GM12878 (cell line): ENCODE measurements at regions not wholly inside any gene's neighbourhood (a gene's known extent, or its start where the extent isn't known, plus 50 kb on each side); places are given as distances from the start of the nearest gene placed in this dataset.

ENCODE experiments used
- ATAC-seq: fragments of 200-7000 bp; cut with Tn5 transposase; 3 replicates; pipeline ENCODE4 v1.9.1; 2020; ENCODE audit warnings: mild to moderate bottlenecking, moderate library complexity
- BruUV-seq: library from RNA; stranded (reverse); fragments of 400-500 nt; replicated peaks from 2 replicates; lab custom pipeline; 2021; lab: Mats Ljungman, UMichigan
- CTCF ChIA-PET: fragments of 300-600 bp; sonication (Branson Sonifier 250); formaldehyde crosslinking; extraction: SDS; loops from one replicate; lab custom pipeline; 2021; ENCODE audit warnings: inconsistent platforms; lab: Yijun Ruan, JAX
- POLR2A ChIA-PET: fragments of 350-600 bp; formaldehyde crosslinking; extraction: SDS; loops from one replicate; lab custom pipeline; 2021; ENCODE audit warnings: inconsistent platforms; lab: Charles Lee
- RAD21 ChIA-PET: fragments of 300-600 bp; sonication (Branson Sonifier 250); formaldehyde crosslinking; loops from one replicate; lab custom pipeline; 2023; ENCODE audit warnings: antibody characterized with exemption; ENCODE audit not compliant: unreplicated experiment; lab: Charles Lee
- SMC1A ChIA-PET: fragments of 300-600 bp; sonication (Branson Sonifier 250); formaldehyde crosslinking; loops from one replicate; lab custom pipeline; 2023; ENCODE audit not compliant: unreplicated experiment, uncharacterized antibody; lab: Charles Lee
- DNase-seq: peaks from one replicate; pipeline ENCODE4 v3.0.0-alpha.2; 2011; ENCODE audit warnings: low read depth, low spot score
- FAIRE-seq: peaks from 3 replicates; lab custom pipeline; 2011; peaks lifted over from hg19 to GRCh38; lab: Jason Lieb, UNC
- H2AFZ ChIP-seq: 2 replicates; pipeline ENCODE4 v1.6.0; 2011; ENCODE audit warnings: low read depth, low read length, control low read depth; ENCODE audit not compliant: control insufficient read depth
- H3K27ac ChIP-seq: 2 replicates; pipeline ENCODE4 v1.5.1; 2011; ENCODE audit warnings: control low read depth; ENCODE audit not compliant: control insufficient read depth, insufficient read depth
- H3K27me3 ChIP-seq, 2 experiments: replicated peaks in 1 of 2; 2 replicates each; pipeline versions ENCODE4 v1.6.0 to v1.6.1; 2011; ENCODE audit warnings: low read length in 1 of 2; ENCODE audit not compliant: control insufficient read depth in 2 of 2, insufficient read depth in 2 of 2
- H3K36me3 ChIP-seq, 2 experiments: 2 replicates each; pipeline ENCODE4 v1.5.1; 2011; ENCODE audit warnings: low read length in 1 of 2; ENCODE audit not compliant: control insufficient read depth in 2 of 2, insufficient read depth in 2 of 2
- H3K4me1 ChIP-seq: 2 replicates; pipeline ENCODE4 v1.6.1; 2011; ENCODE audit warnings: mild to moderate bottlenecking, low read length, moderate library complexity, mixed read lengths; ENCODE audit not compliant: control insufficient read depth, insufficient read depth
- H3K4me2 ChIP-seq: 2 replicates; pipeline ENCODE4 v1.6.0; 2011; ENCODE audit warnings: control low read depth; ENCODE audit not compliant: control insufficient read depth, insufficient read depth
- H3K4me3 ChIP-seq: fragments of 200-600 bp; sonication (generic); 2 replicates; pipeline ENCODE4 v1.5.1; 2016
- H3K79me2 ChIP-seq: 2 replicates; pipeline ENCODE4 v1.6.0; 2011; ENCODE audit warnings: low read length; ENCODE audit not compliant: control insufficient read depth, insufficient read depth
- H3K9ac ChIP-seq: 2 replicates; pipeline ENCODE4 v1.8.0; 2011; ENCODE audit warnings: low read length, control low read depth, mixed read lengths; ENCODE audit not compliant: control insufficient read depth, insufficient read depth
- H3K9me3 ChIP-seq: replicated peaks from 3 replicates; pipeline ENCODE4 v1.5.1; 2011; ENCODE audit warnings: mild to moderate bottlenecking, low read length; ENCODE audit not compliant: control insufficient read depth, insufficient read depth
- H4K20me1 ChIP-seq: 2 replicates; pipeline ENCODE4 v1.6.0; 2011; ENCODE audit not compliant: control insufficient read depth, insufficient read depth
- CHD4 ChIP-seq: fragments of 200-600 bp; sonication (generic); IDR thresholded peaks from 2 replicates; pipeline ENCODE4 v1.6.1; 2016; ENCODE audit warnings: mild to moderate bottlenecking
- EED ChIP-seq: sonication (generic); IDR thresholded peaks from 2 replicates; pipeline ENCODE4 v1.6.1; 2016; ENCODE audit warnings: antibody characterized with exemption, low read depth
- ESRRA ChIP-seq: IDR thresholded peaks from 2 replicates; pipeline ENCODE4 v1.6.1; 2012; ENCODE audit warnings: mild to moderate bottlenecking, low read length, improper control_type of control experiment
- FOXM1 ChIP-seq: IDR thresholded peaks from 2 replicates; pipeline ENCODE4 v1.6.1; 2012; ENCODE audit warnings: low read depth, mild to moderate bottlenecking, inconsistent platforms, low read length, moderate library complexity
- IKZF1 ChIP-seq: fragments of 450-650 bp; conservative IDR thresholded peaks from 2 replicates; pipeline ENCODE4 v1.6.1; 2017; ENCODE audit warnings: antibody characterized with exemption, mild to moderate bottlenecking
- IKZF2 ChIP-seq, 2 experiments: fragments of 450-650 bp; IDR thresholded peaks; 2 replicates each; pipeline ENCODE4 v1.6.1; 2017; ENCODE audit warnings: mild to moderate bottlenecking in 2 of 2, moderate library complexity in 2 of 2
- JUNB ChIP-seq: IDR thresholded peaks from 2 replicates; pipeline ENCODE4 v1.6.1; 2016; ENCODE audit warnings: antibody characterized with exemption, mild to moderate bottlenecking
- MEF2A ChIP-seq: IDR thresholded peaks from 2 replicates; pipeline ENCODE4 v1.6.1; 2011; ENCODE audit warnings: low read depth, mild to moderate bottlenecking, low read length, moderate library complexity; ENCODE audit not compliant: insufficient read depth
- MEF2B ChIP-seq: fragments of 450-650 bp; IDR thresholded peaks from 2 replicates; pipeline ENCODE4 v1.6.1; 2018; ENCODE audit warnings: mild to moderate bottlenecking, moderate library complexity; ENCODE audit not compliant: partially characterized antibody, poor library complexity, severe bottlenecking
- MTA2 ChIP-seq: fragments of 450-650 bp; IDR thresholded peaks from 2 replicates; pipeline ENCODE4 v1.6.1; 2016; ENCODE audit warnings: low read depth, mild to moderate bottlenecking, moderate library complexity
- NFIC ChIP-seq: IDR thresholded peaks from 2 replicates; pipeline ENCODE4 v1.6.1; 2012; ENCODE audit warnings: low read depth, mild to moderate bottlenecking, inconsistent platforms, low read length, moderate library complexity
- RUNX3 ChIP-seq: IDR thresholded peaks from 2 replicates; pipeline ENCODE4 v1.6.1; 2012; ENCODE audit warnings: low read length, inconsistent platforms
- SIN3A ChIP-seq: IDR thresholded peaks from 2 replicates; pipeline ENCODE4 v1.6.1; 2012; ENCODE audit warnings: low read depth, low read length, improper control_type of control experiment
- SPI1 ChIP-seq: IDR thresholded peaks from 2 replicates; pipeline ENCODE4 v1.6.1; 2011; ENCODE audit warnings: low read depth, mild to moderate bottlenecking, low read length, moderate library complexity, borderline replicate concordance; ENCODE audit not compliant: insufficient read depth
- TAF1 ChIP-seq: IDR thresholded peaks from 2 replicates; pipeline ENCODE4 v1.6.1; 2011; ENCODE audit warnings: mild to moderate bottlenecking, low read depth, low read length, borderline replicate concordance
- TCF7 ChIP-seq: IDR thresholded peaks from 2 replicates; pipeline ENCODE4 v1.6.1; 2014; ENCODE audit warnings: antibody characterized with exemption, borderline replicate concordance
- WGBS: methylation state at CpG from one replicate; pipeline ENCODE4 v1.1.6; 2016; ENCODE audit warnings: low lambda C conversion rate; ENCODE audit not compliant: insufficient replicate concordance, insufficient coverage; ENCODE audit errors: missing lambda C conversion rate; 5-methylcytosine and 5-hydroxymethylcytosine counted together
- in situ Hi-C: fragments of 300-500 bp; cut with MboI; formaldehyde crosslinking; loops from 9 replicates; pipeline ENCODE4 v1.14.3; 2018; ENCODE audit warnings: mixed read lengths
- intact Hi-C: fragments of 100-400 bp; cut with micrococcal nuclease; formaldehyde crosslinking; loops from one replicate; pipeline ENCODE4 v1.14.2; 2022; ENCODE audit not compliant: unreplicated experiment
- TF ChIP-seq, protein P1 (sequence below), 3 experiments: IDR thresholded peaks in 2 of 3; conservative IDR thresholded peaks in 1 of 3; 2 replicates each; pipeline ENCODE4 v1.5.1; 2011; ENCODE audit warnings: low read depth in 3 of 3, low read length in 3 of 3, mild to moderate bottlenecking in 3 of 3, control low read depth in 2 of 3, moderate library complexity in 2 of 3, inconsistent platforms in 1 of 3, mixed read lengths in 1 of 3; ENCODE audit not compliant: control insufficient read depth in 2 of 3, insufficient read depth in 1 of 3; ENCODE audit errors: extremely low read depth in 1 of 3
- TF ChIP-seq, protein P2 (sequence below): fragments of 450-650 bp; IDR thresholded peaks from 2 replicates; pipeline ENCODE4 v1.6.1; 2017; ENCODE audit warnings: low read depth, mild to moderate bottlenecking, moderate library complexity
- TF ChIP-seq, protein P3 (sequence below): IDR thresholded peaks from 2 replicates; pipeline ENCODE4 v1.6.1; 2012; ENCODE audit warnings: low read length, inconsistent platforms

- H3K9ac ChIP-seq = no peak overlapping the region
- in situ Hi-C loops = no loop called here
- peak; percentile 56 for FAIRE-seq
- peak; percentile 75 for TF ChIP-seq RUNX3
- TF ChIP-seq JUNB = peak; percentile 71
- TF ChIP-seq MEF2A = peak; percentile 83
- TF ChIP-seq, protein P1, sequence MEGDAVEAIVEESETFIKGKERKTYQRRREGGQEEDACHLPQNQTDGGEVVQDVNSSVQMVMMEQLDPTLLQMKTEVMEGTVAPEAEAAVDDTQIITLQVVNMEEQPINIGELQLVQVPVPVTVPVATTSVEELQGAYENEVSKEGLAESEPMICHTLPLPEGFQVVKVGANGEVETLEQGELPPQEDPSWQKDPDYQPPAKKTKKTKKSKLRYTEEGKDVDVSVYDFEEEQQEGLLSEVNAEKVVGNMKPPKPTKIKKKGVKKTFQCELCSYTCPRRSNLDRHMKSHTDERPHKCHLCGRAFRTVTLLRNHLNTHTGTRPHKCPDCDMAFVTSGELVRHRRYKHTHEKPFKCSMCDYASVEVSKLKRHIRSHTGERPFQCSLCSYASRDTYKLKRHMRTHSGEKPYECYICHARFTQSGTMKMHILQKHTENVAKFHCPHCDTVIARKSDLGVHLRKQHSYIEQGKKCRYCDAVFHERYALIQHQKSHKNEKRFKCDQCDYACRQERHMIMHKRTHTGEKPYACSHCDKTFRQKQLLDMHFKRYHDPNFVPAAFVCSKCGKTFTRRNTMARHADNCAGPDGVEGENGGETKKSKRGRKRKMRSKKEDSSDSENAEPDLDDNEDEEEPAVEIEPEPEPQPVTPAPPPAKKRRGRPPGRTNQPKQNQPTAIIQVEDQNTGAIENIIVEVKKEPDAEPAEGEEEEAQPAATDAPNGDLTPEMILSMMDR (IDR thresholded peaks at IDR 0.05 in 2 of 3, conservative IDR thresholded peaks at IDR 0.05 in 1 of 3; ENCODE audit: control insufficient read depth in 2 of 3, extremely low read depth in 1 of 3, insufficient read depth in 1 of 3, low read depth in 3 of 3, low read length in 3 of 3) = no peak
- no peak for TF ChIP-seq ESRRA
- TF ChIP-seq MTA2 = 0 out of 2 replicates have a peak, but pooled peaks have one; percentile 39
- peak; percentile 60 to 63 for TF ChIP-seq IKZF2 (IDR thresholded peaks at IDR 0.05)
- TF ChIP-seq, protein P2, sequence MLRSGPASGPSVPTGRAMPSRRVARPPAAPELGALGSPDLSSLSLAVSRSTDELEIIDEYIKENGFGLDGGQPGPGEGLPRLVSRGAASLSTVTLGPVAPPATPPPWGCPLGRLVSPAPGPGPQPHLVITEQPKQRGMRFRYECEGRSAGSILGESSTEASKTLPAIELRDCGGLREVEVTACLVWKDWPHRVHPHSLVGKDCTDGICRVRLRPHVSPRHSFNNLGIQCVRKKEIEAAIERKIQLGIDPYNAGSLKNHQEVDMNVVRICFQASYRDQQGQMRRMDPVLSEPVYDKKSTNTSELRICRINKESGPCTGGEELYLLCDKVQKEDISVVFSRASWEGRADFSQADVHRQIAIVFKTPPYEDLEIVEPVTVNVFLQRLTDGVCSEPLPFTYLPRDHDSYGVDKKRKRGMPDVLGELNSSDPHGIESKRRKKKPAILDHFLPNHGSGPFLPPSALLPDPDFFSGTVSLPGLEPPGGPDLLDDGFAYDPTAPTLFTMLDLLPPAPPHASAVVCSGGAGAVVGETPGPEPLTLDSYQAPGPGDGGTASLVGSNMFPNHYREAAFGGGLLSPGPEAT = no peak
- no peak for TF ChIP-seq SIN3A
- TF ChIP-seq MEF2B = peak; percentile 72
- peak; percentile 71; the same call in 1 of the 2 replicates for TF ChIP-seq EED
- TF ChIP-seq SPI1 = peak; percentile 22; the same call in 1 of the 2 replicates
- TF ChIP-seq CHD4 = no peak
- TF ChIP-seq FOXM1 = peak; percentile 62; the same call in 1 of the 2 replicates
- peak; percentile 45 for TF ChIP-seq IKZF1
- TF ChIP-seq, protein P3, sequence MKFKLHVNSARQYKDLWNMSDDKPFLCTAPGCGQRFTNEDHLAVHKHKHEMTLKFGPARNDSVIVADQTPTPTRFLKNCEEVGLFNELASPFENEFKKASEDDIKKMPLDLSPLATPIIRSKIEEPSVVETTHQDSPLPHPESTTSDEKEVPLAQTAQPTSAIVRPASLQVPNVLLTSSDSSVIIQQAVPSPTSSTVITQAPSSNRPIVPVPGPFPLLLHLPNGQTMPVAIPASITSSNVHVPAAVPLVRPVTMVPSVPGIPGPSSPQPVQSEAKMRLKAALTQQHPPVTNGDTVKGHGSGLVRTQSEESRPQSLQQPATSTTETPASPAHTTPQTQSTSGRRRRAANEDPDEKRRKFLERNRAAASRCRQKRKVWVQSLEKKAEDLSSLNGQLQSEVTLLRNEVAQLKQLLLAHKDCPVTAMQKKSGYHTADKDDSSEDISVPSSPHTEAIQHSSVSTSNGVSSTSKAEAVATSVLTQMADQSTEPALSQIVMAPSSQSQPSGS = peak; percentile 29; the same call in 1 of the 2 replicates
- TF ChIP-seq TAF1 = no peak
- no peak for TF ChIP-seq TCF7
- TF ChIP-seq NFIC = peak; percentile 65; the same call in 1 of the 2 replicates
Measured at GRCh38 chr2:201980389-201980821, 53.2 kb upstream of the FZD7 start.

More at GRCh38 chr2:201980389-201980821, 53.2 kb upstream of the FZD7 start:
- H2AFZ ChIP-seq = no peak overlapping the region; the same call in 1 of the 2 replicates
- intact Hi-C loops = loop anchor here (2.0 kb wide), 1 partner anchor 22 kb away; no protein-coding TSS in a partner anchor
- no peaks in the 10 kb centered on the region for H3K36me3 ChIP-seq
- H3K79me2 ChIP-seq = no peaks in the 10 kb centered on the region
- ChIA-PET POLR2A (interaction anchor here (0.6 kb wide), 1 partner anchor 125 kb away, joined by 3 read pairs; no protein-coding TSS in a partner anchor), SMC1A (interaction anchor here (1.4 kb wide), 1 partner anchor 120 kb away, joined by 4 read pairs; no protein-coding TSS in a partner anchor), RAD21 (interaction anchor here (0.7 to 1.6 kb wide), 3 partner anchors 17 to 62 kb away, joined by 3 to 5 read pairs (median 4); no protein-coding TSS in a partner anchor), CTCF (interaction anchor here (0.9 to 1.2 kb wide), 2 partner anchors 120 kb away, joined by 4 to 8 read pairs; no protein-coding TSS in a partner anchor)
- peak overlapping the region; percentile 17 for H3K27ac ChIP-seq
- 0% methylated on average over 8 of the region's 8 CpGs for WGBS
- no peaks in the 10 kb centered on the region for H3K9me3 ChIP-seq
- no peak overlapping the region for H3K4me3 ChIP-seq
- no TSS peak for BruUV-seq
- H3K27me3 ChIP-seq = no peaks in the 10 kb centered on the region
- peaks cover 7% of the 10 kb centered on the region for H3K4me1 ChIP-seq
- DNase-seq (peak; percentile 69), ATAC-seq (peak; percentile 88)
- H4K20me1 ChIP-seq = no peaks in the 10 kb centered on the region
- H3K4me2 ChIP-seq = peak overlapping the region; percentile 47
